ENCODE measurements at regions not wholly inside any gene's neighbourhood (a gene's known extent, or its start where the extent isn't known, plus 50 kb on each side); places are given as distances from the start of the nearest gene placed in this dataset.
"Not testable (repeated sequence)": the region's sequence is repeated elsewhere in the genome, so short reads cannot be mapped to it uniquely, and the experiment has no call there.

DNA sequence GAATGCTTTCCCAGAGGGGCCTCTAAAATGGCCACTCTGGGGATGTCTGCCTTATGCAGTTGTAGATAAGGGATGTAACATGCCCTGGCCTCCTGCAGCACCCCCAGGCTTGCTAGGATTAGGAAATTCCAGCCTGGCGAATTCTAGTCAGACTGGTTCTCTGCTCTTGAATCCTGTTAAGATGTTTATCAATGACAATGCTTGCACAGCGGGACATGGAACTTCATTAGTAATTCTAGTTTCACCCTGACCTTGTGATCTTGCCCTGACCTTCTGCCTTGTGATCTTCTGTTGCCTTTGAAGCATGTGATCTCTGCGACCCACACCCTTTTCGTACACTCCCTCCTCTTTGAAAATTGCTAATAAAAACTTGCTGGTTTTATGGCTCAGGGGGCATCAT is 497.2 kb upstream of the PABPC4L start:
- TF ChIP-seq, protein P1, sequence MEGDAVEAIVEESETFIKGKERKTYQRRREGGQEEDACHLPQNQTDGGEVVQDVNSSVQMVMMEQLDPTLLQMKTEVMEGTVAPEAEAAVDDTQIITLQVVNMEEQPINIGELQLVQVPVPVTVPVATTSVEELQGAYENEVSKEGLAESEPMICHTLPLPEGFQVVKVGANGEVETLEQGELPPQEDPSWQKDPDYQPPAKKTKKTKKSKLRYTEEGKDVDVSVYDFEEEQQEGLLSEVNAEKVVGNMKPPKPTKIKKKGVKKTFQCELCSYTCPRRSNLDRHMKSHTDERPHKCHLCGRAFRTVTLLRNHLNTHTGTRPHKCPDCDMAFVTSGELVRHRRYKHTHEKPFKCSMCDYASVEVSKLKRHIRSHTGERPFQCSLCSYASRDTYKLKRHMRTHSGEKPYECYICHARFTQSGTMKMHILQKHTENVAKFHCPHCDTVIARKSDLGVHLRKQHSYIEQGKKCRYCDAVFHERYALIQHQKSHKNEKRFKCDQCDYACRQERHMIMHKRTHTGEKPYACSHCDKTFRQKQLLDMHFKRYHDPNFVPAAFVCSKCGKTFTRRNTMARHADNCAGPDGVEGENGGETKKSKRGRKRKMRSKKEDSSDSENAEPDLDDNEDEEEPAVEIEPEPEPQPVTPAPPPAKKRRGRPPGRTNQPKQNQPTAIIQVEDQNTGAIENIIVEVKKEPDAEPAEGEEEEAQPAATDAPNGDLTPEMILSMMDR (conservative IDR thresholded peaks at IDR 0.05): not testable (repeated sequence)
- TF ChIP-seq EZH2 (IDR thresholded peaks at IDR 0.05; ENCODE audit: low read depth): not testable (repeated sequence)
